ENCODE measurements at regions not wholly inside any gene's neighbourhood (a gene's known extent, or its start where the extent isn't known, plus 50 kb on each side); places are given as distances from the start of the nearest gene placed in this dataset.

DNA sequence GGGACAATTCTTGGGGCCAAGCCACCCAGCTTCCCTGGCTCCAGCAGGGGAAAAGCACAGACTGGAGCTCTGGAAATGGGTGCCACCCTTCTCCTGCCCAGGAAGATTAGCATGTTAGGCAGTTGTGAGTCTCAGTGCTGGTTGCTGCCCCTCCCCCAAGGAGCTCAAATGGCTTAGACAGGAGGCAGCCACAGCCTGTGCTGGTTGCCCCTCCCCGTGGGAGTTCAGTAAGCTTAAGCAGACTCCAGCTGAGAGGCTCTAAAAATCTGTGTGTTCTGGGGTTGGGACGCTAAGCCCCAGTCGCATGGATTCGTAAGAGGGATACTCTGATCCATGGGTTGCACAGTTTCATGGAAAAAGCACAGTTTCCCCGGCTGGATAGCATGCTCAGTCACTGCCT is 92.7 kb upstream of the NDST3 start:
- H3K27ac Mint-ChIP-seq = no peak overlapping the region
- peaks cover 11 to 13% of the 10 kb centered on the region in 2 experiments; a peak in 4 of 5 replicates for H3K9me3 Mint-ChIP-seq
- Histone ChIP-seq H2AFZ (ENCODE audit: low read length) (no peak overlapping the region), H3K9me3 (ENCODE audit: control insufficient read depth, low read depth, low read length) (no peaks in the 10 kb centered on the region), H3K79me2 (ENCODE audit: insufficient read depth, low read length) (no peaks in the 10 kb centered on the region), H3K14ac (ENCODE audit: insufficient read depth, low read length) (no peak overlapping the region; the same call in 1 of the 2 replicates), H3K23me2 (ENCODE audit: insufficient read length, low read depth, low read length, poor library complexity, severe bottlenecking) (no peaks in the 10 kb centered on the region), H3K56ac (ENCODE audit: insufficient read length, low read depth, low read length) (no peak overlapping the region), H3K79me1 (ENCODE audit: insufficient read depth, low read depth, low read length, poor library complexity, severe bottlenecking) (no peaks in the 10 kb centered on the region), H4K8ac (replicated peaks; ENCODE audit: insufficient read length, low read depth, low read length) (no peak overlapping the region), H3K23ac (ENCODE audit: insufficient read length, low read depth, low read length) (no peak overlapping the region), H2BK15ac (ENCODE audit: low read depth, low read length) (no peak overlapping the region), H3K18ac (ENCODE audit: insufficient read length, low read depth, low read length) (no peak overlapping the region), H3K4me2 (ENCODE audit: insufficient read depth, insufficient read length, low read length) (no peak overlapping the region), H2AK5ac (ENCODE audit: insufficient read length, low read length) (no peak overlapping the region), H3K27ac (ENCODE audit: insufficient read length, low read depth, low read length) (no peak overlapping the region), H4K91ac (ENCODE audit: insufficient read length, low read depth, low read length) (no peak overlapping the region), H3K27me3 (ENCODE audit: insufficient read depth, low read length) (no peaks in the 10 kb centered on the region), H2BK20ac (ENCODE audit: low read depth, low read length, poor library complexity, severe bottlenecking) (no peak overlapping the region), H4K5ac (ENCODE audit: insufficient read length, low read depth, low read length) (no peak overlapping the region), H2BK12ac (ENCODE audit: insufficient read length, low read depth, low read length) (no peak overlapping the region), H2BK120ac (ENCODE audit: low read depth, low read length, poor library complexity, severe bottlenecking) (no peak overlapping the region), H2BK5ac (ENCODE audit: insufficient read length, low read length) (no peak overlapping the region), H3T11ph (ENCODE audit: low read length) (no peak overlapping the region), H3K4me1 (ENCODE audit: insufficient read depth, low read length) (no peaks in the 10 kb centered on the region), H3K9ac (ENCODE audit: extremely low read depth, insufficient read length, low read length) (no peak overlapping the region), H4K20me1 (ENCODE audit: control insufficient read depth, insufficient read depth, insufficient read length) (no peaks in the 10 kb centered on the region), H3K4ac (ENCODE audit: low read depth, low read length) (no peak overlapping the region)
- H3K36me3 Mint-ChIP-seq (ENCODE audit: insufficient read depth in 1 of 3, low read depth in 3 of 3) = peaks cover 3 to 10% (median 7%) of the 10 kb centered on the region in 3 experiments; a peak in 4 of 7 replicates
- WGBS (ENCODE audit: extremely low coverage, insufficient read length, low lambda C conversion rate) = no CpG with 5 or more reads among the region's 5 CpGs
- H3K4me1 Mint-ChIP-seq = peaks cover 12 to 13% of the 10 kb centered on the region in 2 experiments
- TF ChIP-seq CTCF (conservative IDR thresholded peaks at IDR 0.05) = no peak
- no peak overlapping the region for H3K4me3 Mint-ChIP-seq
- H3K27me3 Mint-ChIP-seq (ENCODE audit: low read depth) = no peaks in the 10 kb centered on the region
- peak; percentile 31 for DNase-seq

Measured in H9 (cell line).